HG03457 (cell line): ENCODE measurements at regions not wholly inside any gene's neighbourhood (a gene's known extent, or its start where the extent isn't known, plus 50 kb on each side); places are given as distances from the start of the nearest gene placed in this dataset.
"Not testable (repeated sequence)": the region's sequence is repeated elsewhere in the genome, so short reads cannot be mapped to it uniquely, and the experiment has no call there.

ENCODE experiments used
- ATAC-seq: cut with Tn5 transposase; IDR thresholded peaks from one replicate; pipeline ENCODE4 v1.9.1; 2021; ENCODE audit warnings: moderate number of reproducible peaks; ENCODE audit not compliant: unreplicated experiment

GRCh38 chr13:44314160-44314559 is 59.5 kb upstream of the SERP2 start:
- ATAC-seq = not testable (repeated sequence)

DNA sequence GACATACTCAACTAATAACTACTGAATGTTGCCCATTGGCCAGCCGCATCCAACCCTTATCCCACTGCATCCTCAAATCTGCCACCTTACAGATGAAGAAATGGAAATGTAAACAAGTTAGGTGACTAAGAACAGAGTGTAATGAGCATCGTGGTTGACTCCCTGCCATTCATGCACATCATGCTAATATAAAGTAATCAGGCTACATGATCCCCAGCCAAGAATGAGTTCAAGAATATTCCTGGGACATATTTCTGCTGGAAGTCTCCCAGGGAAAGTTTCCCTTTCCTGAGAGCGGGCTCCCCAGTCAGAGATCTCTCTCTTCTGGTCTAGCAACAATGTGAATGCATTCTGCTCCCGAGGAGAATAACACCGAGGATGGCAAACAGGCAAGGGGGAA is 55.9 kb upstream of the SERP2 start:
- ATAC-seq = no peak

- ATAC-seq = no peak
Observed at GRCh38 chr13:44318161-44318560, 55.5 kb upstream of the SERP2 start.

- no peak for ATAC-seq
Observed at GRCh38 chr13:44320611-44321010, 53.0 kb upstream of the SERP2 start.

DNA sequence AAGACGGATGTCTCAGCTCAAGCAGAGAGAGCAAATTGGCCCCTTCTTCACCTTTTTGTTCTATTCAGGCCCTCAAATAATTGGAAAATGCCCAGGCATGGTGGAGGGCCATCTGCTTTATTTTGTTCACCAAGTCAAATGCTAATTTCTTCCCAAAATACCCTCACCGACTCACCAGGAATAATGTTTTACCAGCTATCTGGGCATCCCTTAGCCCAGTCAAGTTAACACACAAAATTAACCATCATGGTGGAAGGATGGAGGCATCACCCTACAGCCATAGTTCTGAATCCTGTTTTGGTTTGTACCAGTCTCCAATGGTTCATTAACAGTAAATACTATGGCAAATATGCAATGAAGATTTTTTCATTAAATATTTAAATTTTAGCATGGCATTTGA is 51.7 kb upstream of the SERP2 start:
- no peak for ATAC-seq

- no peak for ATAC-seq
Observed at GRCh38 chr13:44322928-44323327, 50.7 kb upstream of the SERP2 start.

DNA sequence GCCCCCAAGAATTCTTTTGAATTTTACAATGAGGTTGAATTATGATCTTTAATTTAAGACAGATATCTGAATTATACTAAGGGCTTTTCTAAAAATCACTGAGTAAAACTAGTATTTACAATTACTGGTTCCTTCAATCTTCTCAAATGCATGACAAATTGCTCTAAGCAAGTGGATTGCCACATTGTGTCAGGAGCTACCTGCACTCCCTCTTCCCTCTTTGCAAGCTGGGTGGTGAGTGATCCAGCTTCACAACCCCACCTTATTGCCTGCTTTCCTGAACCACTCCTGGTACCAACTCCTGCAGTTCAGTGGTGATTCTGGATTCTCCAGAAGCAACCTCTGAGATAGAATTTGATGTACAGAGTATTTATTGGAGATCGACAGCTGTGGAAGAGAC is 49.9 kb upstream of the SERP2 start:
- ATAC-seq = no peak
